Stimulated activated CD4-positive, alpha-beta T cell treated with anti-CD3 and anti-CD28 coated beads, Interleukin-2, amount 100 ng/mL, for 48 hours (primary cell): ENCODE measurements at regions not wholly inside any gene's neighbourhood (a gene's known extent, or its start where the extent isn't known, plus 50 kb on each side); places are given as distances from the start of the nearest gene placed in this dataset.

ENCODE experiments used
- DNase-seq, 2 donors: peaks; one replicate each; pipeline ENCODE4 v3.0.0-alpha.2; 2020

- no peak for DNase-seq
Measured at GRCh38 chr14:100440758-100441203, 117.6 kb downstream of the SLC25A47 start.

DNA sequence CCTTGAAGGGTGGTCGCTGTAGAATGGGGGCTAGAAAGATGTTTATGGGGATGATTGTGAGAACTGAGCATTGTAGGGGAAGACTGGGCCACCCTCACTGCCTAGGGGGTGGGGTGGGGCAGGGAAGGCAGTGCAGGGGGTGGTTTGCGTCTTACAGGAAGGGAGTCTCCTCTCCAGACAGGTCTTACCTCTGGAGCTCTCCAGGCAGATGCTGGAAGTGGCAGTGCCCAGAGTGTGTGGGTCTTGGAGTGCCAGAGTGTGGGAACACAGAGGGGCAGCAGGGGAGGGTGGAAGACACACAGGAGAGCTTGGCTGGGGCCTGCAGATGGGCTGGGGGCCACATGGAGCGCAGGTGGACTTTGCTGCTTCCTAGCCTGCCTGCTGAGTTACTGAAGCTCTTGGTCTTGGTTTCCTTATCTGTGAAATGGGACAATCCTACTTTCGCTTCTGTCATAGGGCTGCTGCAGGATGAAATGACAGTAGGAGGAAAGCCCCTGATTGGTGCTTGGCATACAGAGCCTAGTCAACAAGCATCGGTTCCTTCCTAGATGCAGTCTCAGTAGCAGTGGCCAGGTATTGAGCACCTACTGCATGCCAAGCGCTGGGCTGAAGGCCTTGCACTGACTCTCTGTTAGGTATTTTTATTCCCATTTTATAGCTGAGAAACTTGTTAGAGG is 118.3 kb downstream of the SLC25A47 start:
- no peak for DNase-seq

DNA sequence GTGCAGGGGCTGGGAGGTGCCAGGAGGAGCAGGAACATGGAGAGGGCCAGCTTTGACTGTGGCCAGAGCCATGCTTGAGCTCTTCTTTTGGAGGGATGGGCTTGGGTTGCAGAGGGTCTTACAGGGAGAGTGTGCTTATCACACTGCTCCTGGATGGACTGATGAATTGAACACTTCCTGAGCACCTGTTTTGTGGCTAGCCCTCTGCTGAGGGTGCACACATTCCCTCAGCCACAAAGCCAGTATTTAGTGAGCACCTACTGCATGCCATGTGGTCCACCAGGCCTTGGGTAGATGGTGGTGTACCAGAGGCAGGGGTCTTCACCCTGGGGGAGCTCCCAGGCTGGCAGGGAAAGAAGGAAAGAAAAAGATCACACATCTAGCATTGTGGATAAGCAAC is 118.9 kb downstream of the SLC25A47 start:
- DNase-seq: no peak

GRCh38 chr14:100442498-100443490 is 119.7 kb downstream of the SLC25A47 start:
- no peak for DNase-seq

GRCh38 chr14:100443603-100444002 is 120.5 kb downstream of the SLC25A47 start:
- no peak for DNase-seq

DNA sequence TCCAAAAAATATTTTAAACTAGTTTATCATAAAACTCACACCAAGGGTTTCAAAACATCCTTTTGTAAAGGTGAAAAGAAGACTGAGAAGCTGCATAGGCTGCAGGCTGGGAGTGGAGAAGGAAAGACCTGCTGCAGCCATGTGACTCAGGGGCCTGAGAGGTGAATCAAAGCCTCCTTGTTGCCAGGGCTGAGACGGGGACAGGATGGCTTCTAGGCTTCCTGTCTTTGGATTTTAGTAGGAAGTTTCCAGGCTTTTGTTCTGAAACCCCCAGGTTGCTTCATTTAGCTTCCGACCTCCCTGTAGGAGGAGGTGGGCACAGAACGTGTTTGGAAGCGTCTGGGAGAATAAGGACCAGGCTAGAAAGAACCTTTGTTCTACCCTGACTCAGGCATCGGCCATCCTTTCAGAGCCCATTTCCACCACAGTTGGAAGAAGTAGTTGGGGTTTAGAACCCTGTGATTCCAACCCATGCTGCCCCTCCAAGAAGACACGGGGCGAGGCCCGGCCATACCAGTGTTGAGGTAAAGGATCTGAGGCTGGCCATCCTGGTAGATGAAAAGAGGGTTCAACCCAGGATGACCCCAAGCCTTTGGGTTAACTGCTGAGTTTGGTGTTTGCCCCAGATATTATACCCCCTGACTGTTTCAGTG is 122.4 kb downstream of the SLC25A47 start:
- no peak for DNase-seq

- no peak for DNase-seq
Measured at GRCh38 chr14:100446572-100446971, 123.4 kb downstream of the SLC25A47 start.

DNA sequence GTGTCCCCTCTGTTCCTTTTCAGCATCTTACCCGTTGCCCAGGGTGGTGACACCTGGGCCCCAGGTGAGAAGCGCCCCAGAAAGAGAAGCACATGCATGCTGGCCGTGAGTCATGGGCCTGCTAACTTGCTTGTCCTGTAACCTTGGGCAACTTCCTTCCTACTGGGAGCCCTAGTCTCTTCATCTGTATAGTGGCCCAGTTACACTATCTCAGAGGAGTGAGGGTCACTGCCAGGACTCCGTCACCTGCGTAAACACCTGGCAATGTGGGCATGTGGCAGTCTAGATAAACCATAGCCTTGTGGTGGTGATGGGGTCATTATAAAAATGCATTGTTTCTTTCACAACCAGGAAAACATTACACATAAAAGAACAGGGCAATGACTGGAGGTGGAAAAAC is 125.2 kb downstream of the SLC25A47 start:
- no peak for DNase-seq

- DNase-seq: no peak
Measured at GRCh38 chr14:100449225-100449987, 126.3 kb downstream of the SLC25A47 start.

GRCh38 chr14:100450049-100450448 is 126.9 kb downstream of the SLC25A47 start:
- DNase-seq: no peak

DNA sequence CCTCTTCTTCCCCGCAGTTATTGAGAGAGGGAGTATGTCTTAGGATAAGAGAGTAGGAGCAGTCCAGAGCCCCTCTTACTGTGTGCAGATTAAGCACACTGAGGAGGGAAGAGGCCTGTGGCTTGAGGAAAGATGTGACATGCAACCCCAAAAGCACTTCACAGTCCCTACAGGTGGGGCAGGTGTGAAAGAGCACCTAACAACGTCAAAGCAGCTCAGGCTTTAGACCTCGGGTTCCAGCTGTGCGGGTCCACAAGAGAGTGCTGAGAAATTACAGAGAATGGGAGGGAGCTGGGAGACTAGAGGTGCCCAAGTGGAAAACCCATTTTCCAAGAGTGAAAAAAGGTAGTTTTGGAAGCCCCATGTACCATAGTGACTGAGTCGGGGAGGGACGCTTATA is 127.6 kb downstream of the SLC25A47 start:
- DNase-seq: no peak

GRCh38 chr14:100451264-100451663 is 128.1 kb downstream of the SLC25A47 start:
- DNase-seq: no peak

GRCh38 chr14:100453930-100454329 is 130.8 kb downstream of the SLC25A47 start:
- DNase-seq: no peak

GRCh38 chr14:100454437-100454836 is 131.3 kb downstream of the SLC25A47 start:
- DNase-seq: no peak

GRCh38 chr14:100463937-100464336 is 123.3 kb downstream of the BEGAIN start:
- no peak for DNase-seq

DNA sequence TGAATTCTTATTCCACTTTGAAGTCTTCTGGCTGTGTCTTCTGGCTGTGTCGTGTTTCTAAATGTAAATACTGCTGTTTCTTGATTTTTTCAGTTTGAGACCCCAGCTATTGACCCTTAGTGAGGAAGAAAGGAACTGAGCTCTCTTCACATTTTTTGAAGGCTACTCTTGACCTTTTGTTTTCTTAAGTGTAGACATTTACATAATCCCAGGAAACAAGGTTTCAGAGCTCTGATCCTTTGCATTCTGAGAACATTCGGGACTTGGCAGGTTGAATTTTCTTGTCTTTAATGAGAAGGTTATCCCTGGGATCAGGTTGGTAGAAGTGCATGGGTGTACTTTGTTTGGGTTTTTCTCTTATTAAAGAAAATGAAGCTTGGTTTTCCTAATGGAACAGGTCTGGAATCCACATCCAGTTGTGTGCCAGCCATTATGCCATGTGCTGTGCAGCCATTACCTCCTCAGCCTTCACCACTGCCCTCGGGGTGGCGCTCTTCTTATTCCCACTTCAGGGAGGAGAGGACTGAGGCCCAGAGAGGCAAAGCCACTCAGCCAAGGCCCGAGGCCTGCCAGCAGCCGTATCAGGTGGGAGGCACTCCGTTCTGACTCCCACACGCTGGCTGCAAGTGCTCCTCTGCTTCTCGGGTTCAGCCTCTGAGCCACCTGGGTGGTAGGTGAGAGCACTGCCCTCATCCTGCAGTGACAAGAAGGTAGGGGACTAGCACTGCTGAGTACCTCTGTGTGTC is 120.9 kb downstream of the BEGAIN start:
- no peak for DNase-seq

DNA sequence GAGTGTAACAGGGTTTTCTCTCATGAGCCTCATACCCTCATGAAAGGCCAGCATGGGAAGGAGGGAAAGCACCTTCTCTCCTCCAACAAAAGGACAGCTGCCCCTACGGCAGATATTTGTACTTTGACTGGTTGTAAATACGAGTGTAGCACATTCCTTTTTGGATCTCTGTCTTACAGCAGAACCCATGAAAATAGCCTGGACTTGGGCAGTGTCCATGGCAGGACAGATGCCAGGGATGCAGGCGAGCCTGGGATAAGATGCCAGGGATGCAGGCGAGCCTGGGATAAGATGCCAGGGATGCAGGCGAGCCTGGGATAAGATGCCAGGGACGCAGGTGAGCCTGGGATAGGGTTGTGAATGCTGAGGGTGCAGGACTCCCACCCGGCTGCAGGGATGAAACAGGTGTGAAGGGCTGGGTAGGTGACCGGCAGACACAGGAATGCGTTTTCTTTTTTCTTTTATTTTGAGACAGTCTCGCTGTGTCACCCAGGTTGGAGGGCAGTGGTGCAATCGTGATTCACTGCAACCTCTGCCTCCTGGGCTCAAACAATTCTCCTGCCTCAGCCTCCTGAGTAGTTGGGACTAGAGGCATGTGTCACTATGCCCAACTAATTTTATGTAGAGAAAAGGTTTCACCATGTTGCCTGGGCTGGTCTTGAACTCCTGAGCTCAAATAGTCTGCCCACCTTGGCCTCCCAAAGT is 120.0 kb downstream of the BEGAIN start:
- no peak for DNase-seq

DNA sequence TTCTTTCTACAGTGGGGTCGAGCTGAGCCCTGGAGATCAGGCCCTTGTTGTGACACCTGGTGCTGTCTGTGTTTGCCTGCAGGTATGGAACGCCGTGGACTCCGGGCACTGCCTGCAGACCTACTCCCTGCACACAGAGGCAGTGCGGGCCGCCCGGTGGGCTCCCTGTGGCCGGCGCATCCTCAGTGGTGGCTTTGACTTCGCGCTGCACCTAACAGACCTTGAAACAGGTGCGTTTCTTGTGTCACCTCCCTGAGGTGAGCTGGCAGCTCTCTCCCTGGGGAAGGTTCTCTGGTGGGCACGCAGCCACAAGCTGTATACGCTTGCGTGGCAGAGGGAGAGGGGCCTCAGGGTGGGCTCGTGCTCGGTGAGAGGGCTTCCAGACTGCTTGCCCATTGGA is 119.3 kb downstream of the BEGAIN start:
- DNase-seq: no peak

DNA sequence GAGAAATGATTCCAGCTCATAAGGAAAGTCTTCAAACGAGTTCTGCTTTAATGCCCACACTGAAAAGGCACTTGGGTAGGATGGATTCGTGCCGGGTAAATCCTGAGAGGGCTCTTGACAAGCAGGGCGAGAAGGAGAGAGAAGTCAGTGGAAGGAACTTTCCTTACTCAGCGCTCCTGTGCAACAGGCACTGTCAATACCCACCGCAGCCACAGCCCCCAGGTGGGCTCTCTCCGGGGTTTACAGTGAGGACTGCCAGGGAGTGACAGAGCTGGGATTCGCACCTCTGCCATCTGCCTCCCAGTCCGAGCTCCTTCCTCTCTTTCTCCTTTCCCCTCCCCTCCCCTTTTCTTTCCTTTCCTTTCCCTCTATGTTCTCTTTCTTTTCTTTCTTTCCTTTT is 118.7 kb downstream of the BEGAIN start:
- DNase-seq: no peak

DNA sequence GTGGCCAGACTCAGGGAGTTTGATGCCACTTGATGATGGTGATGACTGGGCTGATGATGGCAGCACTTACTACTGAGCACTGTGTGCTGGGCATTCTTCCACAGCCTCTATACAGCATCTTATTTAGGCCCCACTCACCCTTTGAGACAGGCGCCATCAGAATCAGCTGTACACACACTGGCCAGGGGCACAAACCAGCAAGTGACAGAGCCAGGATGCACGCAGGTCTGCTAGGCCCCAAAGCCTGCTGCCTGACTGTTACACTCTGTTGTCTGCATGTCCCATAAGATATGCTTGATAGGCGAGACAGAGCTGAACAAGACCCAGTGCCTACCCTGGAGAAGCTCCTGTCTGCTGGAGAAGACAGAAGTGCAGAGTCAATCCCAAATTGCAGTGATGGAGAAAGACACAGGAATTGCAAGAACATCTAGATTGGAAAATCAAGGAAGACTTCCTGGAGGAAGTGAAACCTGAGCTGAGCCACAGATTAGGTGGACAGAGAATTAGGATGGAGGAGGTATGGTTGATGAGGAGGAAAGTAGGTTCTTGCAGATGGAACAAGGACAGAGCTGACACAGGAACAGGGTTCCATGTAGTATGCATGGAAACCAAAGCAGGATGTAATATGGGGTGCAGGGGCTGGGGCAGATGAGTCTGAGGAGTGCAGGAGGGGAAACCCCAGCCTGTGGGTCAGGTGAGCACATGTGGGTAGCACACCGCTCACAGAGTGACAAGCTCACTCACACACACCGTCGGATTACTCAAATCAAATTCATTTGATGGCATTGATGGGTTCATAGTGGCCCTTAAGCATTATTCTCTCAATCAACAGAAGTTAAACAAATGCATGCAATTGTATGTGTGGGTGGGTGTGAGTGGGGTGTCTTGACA is 117.3 kb downstream of the BEGAIN start:
- no peak for DNase-seq
